ENCODE measurements at regions not wholly inside any gene's neighbourhood (a gene's known extent, or its start where the extent isn't known, plus 50 kb on each side); places are given as distances from the start of the nearest gene placed in this dataset.

GRCh38 chr10:21183025-21183424 is 285.9 kb upstream of the NEBL start:
- no peaks in the 10 kb centered on the region for H3K9me2 ChIP-seq (replicated peaks; ENCODE audit: insufficient read depth, low read length)
- H3K27me3 ChIP-seq (ENCODE audit: low read length), result no peaks in the 10 kb centered on the region
- no peaks in the 10 kb centered on the region for H3K9me3 ChIP-seq (ENCODE audit: low read length)
- H3K79me2 ChIP-seq (ENCODE audit: low read length), result no peaks in the 10 kb centered on the region
- H3K36me3 ChIP-seq (ENCODE audit: insufficient read depth, low read length), result no peaks in the 10 kb centered on the region
- H3K9ac ChIP-seq (ENCODE audit: low read length), result no peak overlapping the region
- H4K20me1 ChIP-seq (ENCODE audit: insufficient read depth, low read depth, low read length), result no peaks in the 10 kb centered on the region
- H3K4me1 ChIP-seq (ENCODE audit: low read length), result no peaks in the 10 kb centered on the region
- no peak overlapping the region for H3K4me2 ChIP-seq (ENCODE audit: low read depth, low read length, poor library complexity, severe bottlenecking)
- H2AFZ ChIP-seq (ENCODE audit: low read length), result no peak overlapping the region
- H3K27ac ChIP-seq (ENCODE audit: low read length), result no peak overlapping the region
- DNase-seq, result no peak
- H3K4me3 ChIP-seq (ENCODE audit: low read length), result no peak overlapping the region

- H3K4me3 ChIP-seq (ENCODE audit: low read length), result no peak overlapping the region
- H3K4me1 ChIP-seq (ENCODE audit: low read length), result no peaks in the 10 kb centered on the region
- H3K27me3 ChIP-seq (ENCODE audit: low read length), result no peaks in the 10 kb centered on the region
- H3K27ac ChIP-seq (ENCODE audit: low read length), result no peak overlapping the region
- H3K9ac ChIP-seq (ENCODE audit: low read length), result no peak overlapping the region
- H3K9me3 ChIP-seq (ENCODE audit: low read length), result no peaks in the 10 kb centered on the region
- H2AFZ ChIP-seq (ENCODE audit: low read length), result no peak overlapping the region
- H3K79me2 ChIP-seq (ENCODE audit: low read length), result no peaks in the 10 kb centered on the region
- H4K20me1 ChIP-seq (ENCODE audit: insufficient read depth, low read depth, low read length), result no peaks in the 10 kb centered on the region
- no peak for DNase-seq
- no peaks in the 10 kb centered on the region for H3K9me2 ChIP-seq (replicated peaks; ENCODE audit: insufficient read depth, low read length)
- no peak overlapping the region for H3K4me2 ChIP-seq (ENCODE audit: low read depth, low read length, poor library complexity, severe bottlenecking)
- H3K36me3 ChIP-seq (ENCODE audit: insufficient read depth, low read length), result no peaks in the 10 kb centered on the region
Observed at GRCh38 chr10:21181451-21181850, 284.3 kb upstream of the NEBL start.

GRCh38 chr10:21180604-21181003 is 283.5 kb upstream of the NEBL start:
- no peaks in the 10 kb centered on the region for H4K20me1 ChIP-seq (ENCODE audit: insufficient read depth, low read depth, low read length)
- no peak overlapping the region for H3K4me2 ChIP-seq (ENCODE audit: low read depth, low read length, poor library complexity, severe bottlenecking)
- no peak for DNase-seq
- H3K4me3 ChIP-seq (ENCODE audit: low read length), result no peak overlapping the region
- no peaks in the 10 kb centered on the region for H3K9me2 ChIP-seq (replicated peaks; ENCODE audit: insufficient read depth, low read length)
- no peak overlapping the region for H3K9ac ChIP-seq (ENCODE audit: low read length)
- no peaks in the 10 kb centered on the region for H3K79me2 ChIP-seq (ENCODE audit: low read length)
- H3K9me3 ChIP-seq (ENCODE audit: low read length), result no peaks in the 10 kb centered on the region
- H3K4me1 ChIP-seq (ENCODE audit: low read length), result no peaks in the 10 kb centered on the region
- H3K27me3 ChIP-seq (ENCODE audit: low read length), result no peaks in the 10 kb centered on the region
- no peaks in the 10 kb centered on the region for H3K36me3 ChIP-seq (ENCODE audit: insufficient read depth, low read length)
- H3K27ac ChIP-seq (ENCODE audit: low read length), result no peak overlapping the region
- H2AFZ ChIP-seq (ENCODE audit: low read length), result no peak overlapping the region

GRCh38 chr10:21176934-21177480 is 279.9 kb upstream of the NEBL start:
- Histone ChIP-seq H3K79me2 (ENCODE audit: low read length) (no peaks in the 10 kb centered on the region), H2AFZ (ENCODE audit: low read length) (no peak overlapping the region)
- no peak for DNase-seq

GRCh38 chr10:21175797-21176196 is 278.7 kb upstream of the NEBL start:
- Histone ChIP-seq H4K20me1 (ENCODE audit: insufficient read depth, low read depth, low read length) (no peaks in the 10 kb centered on the region), H3K79me2 (ENCODE audit: low read length) (no peaks in the 10 kb centered on the region), H3K9ac (ENCODE audit: low read length) (no peak overlapping the region), H3K4me2 (ENCODE audit: low read depth, low read length, poor library complexity, severe bottlenecking) (no peak overlapping the region), H3K4me3 (ENCODE audit: low read length) (no peak overlapping the region), H3K9me3 (ENCODE audit: low read length) (no peaks in the 10 kb centered on the region), H3K27ac (ENCODE audit: low read length) (no peak overlapping the region), H3K4me1 (ENCODE audit: low read length) (no peaks in the 10 kb centered on the region), H3K9me2 (replicated peaks; ENCODE audit: insufficient read depth, low read length) (no peaks in the 10 kb centered on the region), H2AFZ (ENCODE audit: low read length) (no peak overlapping the region), H3K36me3 (ENCODE audit: insufficient read depth, low read length) (no peaks in the 10 kb centered on the region), H3K27me3 (ENCODE audit: low read length) (no peaks in the 10 kb centered on the region)
- no peak for DNase-seq

More at GRCh38 chr10:21176934-21177480, 279.9 kb upstream of the NEBL start:
- Histone ChIP-seq H3K27ac (ENCODE audit: low read length) (no peak overlapping the region), H3K9me2 (replicated peaks; ENCODE audit: insufficient read depth, low read length) (no peaks in the 10 kb centered on the region), H3K4me3 (ENCODE audit: low read length) (no peak overlapping the region), H3K27me3 (ENCODE audit: low read length) (no peaks in the 10 kb centered on the region), H3K9ac (ENCODE audit: low read length) (no peak overlapping the region), H3K9me3 (ENCODE audit: low read length) (no peaks in the 10 kb centered on the region), H3K36me3 (ENCODE audit: insufficient read depth, low read length) (no peaks in the 10 kb centered on the region), H3K4me2 (ENCODE audit: low read depth, low read length, poor library complexity, severe bottlenecking) (no peak overlapping the region), H4K20me1 (ENCODE audit: insufficient read depth, low read depth, low read length) (no peaks in the 10 kb centered on the region), H3K4me1 (ENCODE audit: low read length) (no peaks in the 10 kb centered on the region)

GRCh38 chr10:21174715-21175495 is 277.8 kb upstream of the NEBL start:
- Histone ChIP-seq H3K4me1 (ENCODE audit: low read length) (no peaks in the 10 kb centered on the region), H3K9me3 (ENCODE audit: low read length) (no peaks in the 10 kb centered on the region), H3K27ac (ENCODE audit: low read length) (no peak overlapping the region), H3K4me2 (ENCODE audit: low read depth, low read length, poor library complexity, severe bottlenecking) (no peak overlapping the region), H3K4me3 (ENCODE audit: low read length) (no peak overlapping the region), H3K79me2 (ENCODE audit: low read length) (no peaks in the 10 kb centered on the region), H3K9ac (ENCODE audit: low read length) (no peak overlapping the region), H3K36me3 (ENCODE audit: insufficient read depth, low read length) (no peaks in the 10 kb centered on the region), H3K27me3 (ENCODE audit: low read length) (no peaks in the 10 kb centered on the region), H3K9me2 (replicated peaks; ENCODE audit: insufficient read depth, low read length) (no peaks in the 10 kb centered on the region), H2AFZ (ENCODE audit: low read length) (no peak overlapping the region), H4K20me1 (ENCODE audit: insufficient read depth, low read depth, low read length) (no peaks in the 10 kb centered on the region)
- no peak for DNase-seq

GRCh38 chr10:21173802-21174714 is 276.9 kb upstream of the NEBL start:
- H3K27me3 ChIP-seq (ENCODE audit: low read length), result no peaks in the 10 kb centered on the region
- no peak overlapping the region for H2AFZ ChIP-seq (ENCODE audit: low read length)
- H3K27ac ChIP-seq (ENCODE audit: low read length), result no peak overlapping the region
- H3K4me2 ChIP-seq (ENCODE audit: low read depth, low read length, poor library complexity, severe bottlenecking), result no peak overlapping the region
- no peaks in the 10 kb centered on the region for H3K4me1 ChIP-seq (ENCODE audit: low read length)
- H3K36me3 ChIP-seq (ENCODE audit: insufficient read depth, low read length), result no peaks in the 10 kb centered on the region
- H3K9ac ChIP-seq (ENCODE audit: low read length), result no peak overlapping the region
- H3K4me3 ChIP-seq (ENCODE audit: low read length), result no peak overlapping the region
- no peaks in the 10 kb centered on the region for H3K79me2 ChIP-seq (ENCODE audit: low read length)
- no peaks in the 10 kb centered on the region for H4K20me1 ChIP-seq (ENCODE audit: insufficient read depth, low read depth, low read length)
- no peaks in the 10 kb centered on the region for H3K9me2 ChIP-seq (replicated peaks; ENCODE audit: insufficient read depth, low read length)
- H3K9me3 ChIP-seq (ENCODE audit: low read length), result no peaks in the 10 kb centered on the region
- DNase-seq, result no peak

Measured in Karpas-422 (cell line).